ENCODE measurements at regions not wholly inside any gene's neighbourhood (a gene's known extent, or its start where the extent isn't known, plus 50 kb on each side); places are given as distances from the start of the nearest gene placed in this dataset.

- no peaks in the 10 kb centered on the region for H3K4me1 ChIP-seq
- DNase-seq (ENCODE audit: extremely low spot score in 2 of 2) = no peak
These were observed 79.1 kb upstream of the SPATA13 start for GRCh38 chr13:24081387-24081786.

GRCh38 chr13:24083141-24083540, 77.4 kb upstream of the SPATA13 start:
- intact Hi-C loops (cut with DNase I) = no loop called here
- Histone ChIP-seq H3K9me3 (no peaks in the 10 kb centered on the region), H3K4me3 (no peak overlapping the region), H3K27me3 (no peaks in the 10 kb centered on the region), H3K27ac (no peak overlapping the region), H3K36me3 (no peaks in the 10 kb centered on the region), H3K4me1 (no peaks in the 10 kb centered on the region)
- no peak for DNase-seq (ENCODE audit: extremely low spot score in 2 of 2)
- no peak for TF ChIP-seq POLR2A (IDR thresholded peaks at IDR 0.05)
- no peak for TF ChIP-seq POLR2AphosphoS5 (IDR thresholded peaks at IDR 0.05; ENCODE audit: insufficient read depth in 1 of 2, low read depth in 1 of 2)
- no peak for TF ChIP-seq CTCF (IDR thresholded peaks at IDR 0.05)

More at GRCh38 chr13:24081387-24081786, 79.1 kb upstream of the SPATA13 start:
- Histone ChIP-seq H3K27ac (no peak overlapping the region), H3K4me3 (no peak overlapping the region), H3K36me3 (no peaks in the 10 kb centered on the region), H3K9me3 (no peaks in the 10 kb centered on the region), H3K27me3 (no peaks in the 10 kb centered on the region)
- intact Hi-C loops (cut with DNase I) = no loop called here
- TF ChIP-seq POLR2AphosphoS5 (IDR thresholded peaks at IDR 0.05; ENCODE audit: insufficient read depth in 1 of 2, low read depth in 1 of 2) (no peak), CTCF (IDR thresholded peaks at IDR 0.05) (no peak), POLR2A (IDR thresholded peaks at IDR 0.05) (no peak)

- no peak for TF ChIP-seq POLR2AphosphoS5 (IDR thresholded peaks at IDR 0.05; ENCODE audit: insufficient read depth in 1 of 2, low read depth in 1 of 2)
- Histone ChIP-seq H3K9me3 (no peaks in the 10 kb centered on the region), H3K27ac (no peak overlapping the region), H3K4me1 (no peaks in the 10 kb centered on the region), H3K36me3 (no peaks in the 10 kb centered on the region), H3K27me3 (no peaks in the 10 kb centered on the region), H3K4me3 (no peak overlapping the region)
- no peak for DNase-seq (ENCODE audit: extremely low spot score in 2 of 2)
- intact Hi-C loops (cut with DNase I) = no loop called here
These were observed 76.6 kb upstream of the SPATA13 start for GRCh38 chr13:24083722-24084421.

GRCh38 chr13:24085662-24086061, 74.9 kb upstream of the SPATA13 start:
- Histone ChIP-seq H3K27me3 (no peaks in the 10 kb centered on the region), H3K36me3 (no peaks in the 10 kb centered on the region), H3K4me3 (no peak overlapping the region), H3K9me3 (no peaks in the 10 kb centered on the region), H3K27ac (no peak overlapping the region), H3K4me1 (no peaks in the 10 kb centered on the region)
- intact Hi-C loops (cut with DNase I) = no loop called here
- no peak for DNase-seq (ENCODE audit: extremely low spot score in 2 of 2)
- no peak for TF ChIP-seq POLR2A (IDR thresholded peaks at IDR 0.05)
- TF ChIP-seq POLR2AphosphoS5 (IDR thresholded peaks at IDR 0.05; ENCODE audit: insufficient read depth in 1 of 2, low read depth in 1 of 2) = no peak
- no peak for TF ChIP-seq CTCF (IDR thresholded peaks at IDR 0.05)

- H3K36me3 ChIP-seq = no peaks in the 10 kb centered on the region
- H3K4me3 ChIP-seq = no peak overlapping the region
- no peaks in the 10 kb centered on the region for H3K27me3 ChIP-seq
- H3K4me1 ChIP-seq = peaks cover 4% of the 10 kb centered on the region
- DNase-seq (ENCODE audit: extremely low spot score in 2 of 2) = no peak
- intact Hi-C loops (cut with DNase I) = no loop called here
- TF ChIP-seq POLR2A (IDR thresholded peaks at IDR 0.05) (no peak), CTCF (IDR thresholded peaks at IDR 0.05) (no peak)
- H3K27ac ChIP-seq = no peak overlapping the region
- H3K9me3 ChIP-seq = no peaks in the 10 kb centered on the region
These were observed 73.9 kb upstream of the SPATA13 start for GRCh38 chr13:24086642-24087041.
